GM18907 (cell line): ENCODE measurements at regions not wholly inside any gene's neighbourhood (a gene's known extent, or its start where the extent isn't known, plus 50 kb on each side); places are given as distances from the start of the nearest gene placed in this dataset.

Experiments used
- ATAC-seq: cut with Tn5 transposase; IDR thresholded peaks from one replicate; pipeline ENCODE4 v1.9.1; 2021; ENCODE audit warnings: mild to moderate bottlenecking, moderate library complexity; ENCODE audit not compliant: unreplicated experiment

DNA sequence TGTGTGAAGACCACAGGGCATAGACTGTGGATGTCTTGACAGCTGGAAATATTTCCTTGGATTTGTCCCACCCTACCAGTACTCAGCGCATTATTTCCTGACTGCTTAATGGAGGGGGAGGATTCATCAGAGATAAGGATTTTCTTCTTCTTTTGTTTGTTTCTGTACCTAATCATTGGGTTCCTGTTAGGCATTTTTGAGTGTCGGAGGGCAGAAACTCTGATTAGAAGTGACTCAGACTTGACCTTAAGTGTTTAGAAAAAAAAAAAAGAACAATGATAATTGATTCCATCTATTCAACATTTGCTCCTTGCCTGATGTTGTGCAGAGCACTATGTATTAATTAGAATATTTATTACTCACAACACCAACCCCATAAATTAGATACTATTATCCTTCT lies 78.5 kb upstream of the SYNPR start:
- no peak for ATAC-seq

DNA sequence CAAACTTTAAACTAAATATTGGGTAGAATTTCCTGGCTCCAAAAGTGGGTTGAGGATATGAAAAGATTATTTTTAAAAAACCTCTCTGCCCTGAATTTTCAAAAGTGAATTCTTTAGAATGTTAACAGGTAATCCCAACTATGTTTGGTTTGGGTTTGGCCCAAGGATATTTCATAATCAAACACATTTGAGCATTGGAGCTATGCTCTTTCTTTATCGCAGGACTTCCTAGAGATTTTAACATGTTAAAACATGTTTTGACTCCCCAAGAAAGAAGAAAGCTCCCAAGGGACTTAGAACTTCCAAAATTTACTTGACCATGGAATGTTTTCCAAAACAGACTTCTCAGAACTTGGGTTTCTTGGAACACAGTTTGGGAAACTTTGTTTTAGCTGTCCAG lies 75.6 kb upstream of the SYNPR start:
- ATAC-seq = no peak

DNA sequence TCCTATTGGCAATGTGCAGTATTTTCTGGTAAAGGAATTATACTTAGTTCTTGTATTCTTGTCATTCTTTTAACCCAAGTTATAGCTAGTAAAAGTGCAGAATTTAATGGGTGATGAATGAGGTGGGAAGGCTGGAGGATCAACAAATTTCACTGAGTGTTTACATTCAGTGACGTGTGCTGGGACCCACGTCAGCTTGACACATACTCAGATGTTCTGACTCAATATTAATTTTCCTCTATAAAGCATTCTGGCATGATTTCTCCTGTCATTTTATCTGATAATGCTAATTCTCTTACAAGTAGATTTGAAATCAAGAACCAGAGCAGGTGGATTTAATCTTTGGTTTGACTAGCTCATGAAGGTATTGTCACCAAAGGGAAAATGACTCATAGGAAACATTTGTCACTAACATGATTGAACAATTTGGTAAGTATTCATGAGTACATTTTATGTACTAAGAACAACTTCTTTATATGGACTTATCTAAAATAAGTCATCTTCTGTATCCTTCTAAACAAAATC lies 71.0 kb upstream of the SYNPR start:
- ATAC-seq = no peak

GRCh38 chr3:63228087-63228486 lies 50.0 kb upstream of the SYNPR start:
- ATAC-seq = no peak
